IMR-90 (cell line): ENCODE measurements at regions not wholly inside any gene's neighbourhood (a gene's known extent, or its start where the extent isn't known, plus 50 kb on each side); places are given as distances from the start of the nearest gene placed in this dataset.

Experiments
- ATAC-seq: fragments of 200-7000 bp; cut with Tn5 transposase; 2 replicates; pipeline ENCODE4 v1.9.1; 2020; ENCODE audit warnings: low read depth, mild to moderate bottlenecking, moderate library complexity
- BruUV-seq: library from RNA; stranded (reverse); fragments of 400-500 nt; replicated peaks from 2 replicates; lab custom pipeline; 2021; lab: Mats Ljungman, UMichigan
- CTCF ChIA-PET: fragments of 300-600 bp; formaldehyde crosslinking; extraction: SDS; loops from one replicate; lab custom pipeline; 2021; ENCODE audit warnings: antibody characterized with exemption; lab: Yijun Ruan, JAX
- POLR2A ChIA-PET: fragments of 300-600 bp; sonication (Branson Sonifier 250); formaldehyde crosslinking; loops from one replicate; lab custom pipeline; 2022; ENCODE audit warnings: antibody characterized with exemption; ENCODE audit not compliant: unreplicated experiment; lab: Charles Lee
- DNase-seq: peaks from one replicate; pipeline ENCODE4 v3.0.0; 2013
- H2AFZ ChIP-seq: replicated peaks from 2 replicates; pipeline ENCODE3; 2013; ENCODE audit warnings: low read length, mild to moderate bottlenecking; ENCODE audit not compliant: poor library complexity
- H2AK5ac ChIP-seq: 2 replicates; pipeline ENCODE4 v1.6.1; 2013; ENCODE audit warnings: low read depth, low read length, inconsistent platforms
- H2AK9ac ChIP-seq: replicated peaks from 2 replicates; pipeline ENCODE3; 2013; ENCODE audit warnings: mild to moderate bottlenecking, low read depth, low read length, moderate library complexity; ENCODE audit not compliant: poor library complexity
- H2BK120ac ChIP-seq: 2 replicates; pipeline ENCODE4 v1.6.1; 2013; ENCODE audit warnings: low read depth, low read length, inconsistent platforms
- H2BK15ac ChIP-seq: 3 replicates; pipeline ENCODE4 v1.6.1; 2013; ENCODE audit warnings: low read depth, low read length, inconsistent platforms
- H2BK20ac ChIP-seq: 2 replicates; pipeline ENCODE4 v1.6.1; 2013; ENCODE audit warnings: low read depth, mild to moderate bottlenecking, inconsistent platforms, low read length, moderate library complexity
- H2BK5ac ChIP-seq: 2 replicates; pipeline ENCODE4 v1.6.1; 2013; ENCODE audit warnings: mild to moderate bottlenecking, low read depth, low read length, inconsistent platforms; ENCODE audit not compliant: poor library complexity, severe bottlenecking
- H3K14ac ChIP-seq: replicated peaks from 2 replicates; pipeline ENCODE4 v1.6.1; 2013; ENCODE audit warnings: low read depth, low read length, inconsistent platforms
- H3K18ac ChIP-seq: 2 replicates; pipeline ENCODE4 v1.6.1; 2013; ENCODE audit warnings: low read depth, low read length, control low read depth
- H3K23ac ChIP-seq: 2 replicates; pipeline ENCODE4 v1.6.1; 2013; ENCODE audit warnings: low read depth, low read length, inconsistent platforms
- H3K27ac ChIP-seq: 2 replicates; pipeline ENCODE4 v1.5.1; 2013; ENCODE audit warnings: mild to moderate bottlenecking, control low read depth, low read length; ENCODE audit not compliant: insufficient read depth
- H3K27me3 ChIP-seq: 2 replicates; pipeline ENCODE4 v1.6.1; 2013; ENCODE audit warnings: low read length; ENCODE audit not compliant: control insufficient read depth, insufficient read depth
- H3K36me3 ChIP-seq: 2 replicates; pipeline ENCODE4 v1.6.1; 2013; ENCODE audit warnings: low read length, mixed read lengths; ENCODE audit not compliant: control insufficient read depth, insufficient read depth
- H3K4ac ChIP-seq: 2 replicates; pipeline ENCODE4 v1.6.1; 2013; ENCODE audit warnings: low read depth, low read length, inconsistent platforms
- H3K4me1 ChIP-seq: 2 replicates; pipeline ENCODE4 v1.6.1; 2013; ENCODE audit warnings: low read length, mixed read lengths; ENCODE audit not compliant: control insufficient read depth, insufficient read depth
- H3K4me2 ChIP-seq: 2 replicates; pipeline ENCODE4 v1.6.1; 2013; ENCODE audit warnings: low read depth, mild to moderate bottlenecking, control low read depth, low read length, moderate library complexity
- H3K4me3 ChIP-seq: 2 replicates; pipeline ENCODE4 v1.5.1; 2013; ENCODE audit warnings: low read depth, mild to moderate bottlenecking, control low read depth, low read length, moderate library complexity; ENCODE audit not compliant: insufficient read depth
- H3K56ac ChIP-seq: 2 replicates; pipeline ENCODE4 v1.6.1; 2013; ENCODE audit warnings: low read length, inconsistent platforms; ENCODE audit not compliant: insufficient read depth; ENCODE audit errors: extremely low read depth
- H3K79me1 ChIP-seq, 2 experiments: 2 replicates each; pipeline ENCODE4 v1.6.1; 2013; ENCODE audit warnings: low read length in 2 of 2, inconsistent platforms in 1 of 2, low read depth in 1 of 2
- H3K9ac ChIP-seq: 2 replicates; pipeline ENCODE4 v1.6.1; 2013; ENCODE audit warnings: low read depth, low read length, control low read depth
- H3K9me1 ChIP-seq: 2 replicates; pipeline ENCODE4 v1.6.1; 2013; ENCODE audit warnings: low read length, inconsistent platforms; ENCODE audit not compliant: insufficient read depth
- H3K9me3 ChIP-seq: 2 replicates; pipeline ENCODE4 v1.6.1; 2013; ENCODE audit warnings: low read length; ENCODE audit not compliant: control insufficient read depth, insufficient read depth
- H4K20me1 ChIP-seq: 2 replicates; pipeline ENCODE4 v1.6.1; 2013; ENCODE audit warnings: low read length, inconsistent platforms; ENCODE audit not compliant: insufficient read depth
- H4K5ac ChIP-seq: 2 replicates; pipeline ENCODE4 v1.6.1; 2013; ENCODE audit warnings: mild to moderate bottlenecking, low read depth, low read length, control low read depth
- H4K8ac ChIP-seq, 2 experiments: 2 replicates each; pipeline ENCODE4 v1.6.1; 2013; ENCODE audit warnings: low read depth in 2 of 2, low read length in 2 of 2, control low read depth in 1 of 2, inconsistent platforms in 1 of 2
- H4K91ac ChIP-seq: 2 replicates; pipeline ENCODE4 v1.6.1; 2013; ENCODE audit warnings: low read depth, low read length, inconsistent platforms; ENCODE audit not compliant: insufficient read depth
- BHLHE40 ChIP-seq: fragments of 150-350 bp; IDR thresholded peaks from 2 replicates; pipeline ENCODE4 v1.6.1; 2016; ENCODE audit warnings: mild to moderate bottlenecking, low read depth, low read length
- CEBPB ChIP-seq: IDR thresholded peaks from 2 replicates; pipeline ENCODE4 v1.6.1; 2012; ENCODE audit warnings: low read depth, low read length, improper control_type of control experiment
- CHD1 ChIP-seq: IDR thresholded peaks from 2 replicates; pipeline ENCODE4 v1.6.1; 2012; ENCODE audit warnings: low read depth, low read length, improper control_type of control experiment
- CTCF ChIP-seq: conservative IDR thresholded peaks from 2 replicates; pipeline ENCODE4 v1.5.1; 2012; ENCODE audit warnings: mild to moderate bottlenecking, low read depth, low read length, improper control_type of control experiment
- ELK1 ChIP-seq: fragments of 150-350 bp; IDR thresholded peaks from 2 replicates; pipeline ENCODE4 v1.6.1; 2016; ENCODE audit warnings: low read depth, mild to moderate bottlenecking, low read length, moderate library complexity, borderline replicate concordance
- FOS ChIP-seq: fragments of 150-350 bp; IDR thresholded peaks from 2 replicates; pipeline ENCODE4 v1.6.1; 2016; ENCODE audit warnings: low read depth, low read length
- MAFK ChIP-seq: IDR thresholded peaks from 2 replicates; pipeline ENCODE4 v1.6.1; 2012; ENCODE audit warnings: low read depth, low read length, improper control_type of control experiment
- MAZ ChIP-seq: IDR thresholded peaks from 2 replicates; pipeline ENCODE4 v1.6.1; 2012; ENCODE audit warnings: low read depth, mild to moderate bottlenecking, low read length, improper control_type of control experiment, moderate library complexity, borderline replicate concordance
- MXI1 ChIP-seq: IDR thresholded peaks from 2 replicates; pipeline ENCODE4 v1.6.1; 2012; ENCODE audit warnings: low read depth, mild to moderate bottlenecking, low read length, moderate library complexity, borderline replicate concordance
- NFE2L2 ChIP-seq: fragments of 150-350 bp; IDR thresholded peaks from 2 replicates; pipeline ENCODE4 v1.6.1; 2016; ENCODE audit warnings: low read depth, mild to moderate bottlenecking, low read length
- POLR2A ChIP-seq: IDR thresholded peaks from 2 replicates; pipeline ENCODE4 v1.6.1; 2012; ENCODE audit warnings: mild to moderate bottlenecking, low read depth, low read length
- RAD21 ChIP-seq: IDR thresholded peaks from 2 replicates; pipeline ENCODE4 v1.6.1; 2012; ENCODE audit warnings: low read length, improper control_type of control experiment
- RFX5 ChIP-seq: IDR thresholded peaks from 2 replicates; pipeline ENCODE4 v1.8.0; 2012; ENCODE audit warnings: low read depth, mild to moderate bottlenecking, low read length, moderate library complexity
- SMC3 ChIP-seq: fragments of 150-350 bp; IDR thresholded peaks from 2 replicates; pipeline ENCODE4 v1.6.1; 2016; ENCODE audit warnings: low read depth, mild to moderate bottlenecking, antibody characterized with exemption, low read length, moderate library complexity
- WGBS, 2 experiments: methylation state at CpG; one replicate each; pipeline versions ENCODE4 v1.1.5 to v1.1.7; 2013; ENCODE audit warnings: missing lambda C conversion rate in 2 of 2; ENCODE audit not compliant: insufficient read length in 1 of 2; ENCODE audit errors: extremely low coverage in 2 of 2; 5-methylcytosine and 5-hydroxymethylcytosine counted together
- dilution Hi-C: fragments of 300-500 bp; cut with HindIII; formaldehyde crosslinking; loops from one replicate; pipeline ENCODE4 v1.14.3; 2018; ENCODE audit warnings: low sequenced_read_pairs; ENCODE audit not compliant: unreplicated experiment
- in situ Hi-C: fragments of 300-500 bp; cut with MboI; formaldehyde crosslinking; loops from 3 replicates; pipeline ENCODE4 v1.14.3; 2019; ENCODE audit warnings: low sequenced_read_pairs, inconsistent platforms, mixed read lengths
- intact Hi-C: fragments of 100-400 bp; cut with micrococcal nuclease; formaldehyde crosslinking; loops from 2 replicates; pipeline ENCODE4 v1.10.0; 2022
- TF ChIP-seq, protein P1 (sequence below): fragments of 150-350 bp; IDR thresholded peaks from 2 replicates; pipeline ENCODE4 v1.6.1; 2017; ENCODE audit warnings: mild to moderate bottlenecking, antibody characterized with exemption, low read length, low read depth

DNA sequence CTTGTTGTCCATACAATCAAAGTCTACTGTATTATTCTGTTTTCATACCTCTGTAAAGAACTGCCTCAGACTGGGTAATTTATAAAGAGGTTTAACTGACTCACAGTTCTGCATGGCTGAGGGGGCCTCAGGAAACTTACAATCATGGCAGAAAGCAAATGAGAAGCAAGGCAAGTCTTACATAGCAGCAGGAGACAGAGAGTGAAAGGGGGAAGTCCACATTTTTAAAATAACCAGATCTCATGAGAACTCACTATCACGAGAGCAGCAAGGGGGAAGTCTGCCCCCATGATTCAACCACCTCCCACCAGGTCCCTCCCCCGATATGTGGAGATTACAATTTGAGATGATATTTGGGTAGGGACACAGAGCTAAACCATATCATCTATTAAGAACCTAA lies 724.6 kb upstream of the CBLB start:
- Histone ChIP-seq H3K4me1 (no peaks in the 10 kb centered on the region), H2BK5ac (no peak overlapping the region), H2BK15ac (no peak overlapping the region), H2AFZ (no peak overlapping the region), H3K27ac (no peak overlapping the region), H3K79me1 (no peaks in the 10 kb centered on the region), H3K4ac (no peak overlapping the region), H3K36me3 (no peaks in the 10 kb centered on the region), H2BK120ac (no peak overlapping the region), H3K9me3 (no peaks in the 10 kb centered on the region), H3K9ac (no peak overlapping the region), H2AK5ac (no peak overlapping the region), H4K20me1 (no peaks in the 10 kb centered on the region), H3K4me3 (no peak overlapping the region), H3K56ac (no peak overlapping the region), H3K4me2 (no peak overlapping the region), H3K27me3 (no peaks in the 10 kb centered on the region), H3K14ac (no peak overlapping the region), H2AK9ac (no peak overlapping the region), H4K91ac (no peak overlapping the region), H3K18ac (no peak overlapping the region), H4K5ac (no peak overlapping the region), H3K23ac (no peak overlapping the region), H3K9me1 (no peaks in the 10 kb centered on the region), H2BK20ac (no peak overlapping the region), H4K8ac (no peak overlapping the region)
- ATAC-seq (no peak), DNase-seq (no peak)
- intact Hi-C loops, result no loop called here
- no CpG with 5 or more reads among the region's 2 CpGs for WGBS, 2 experiments
- in situ Hi-C loops, result no loop called here
- no TSS peak for BruUV-seq
- ChIA-PET CTCF (no interaction called here), POLR2A (no interaction called here)
- dilution Hi-C loops, result no loop called here
- no peak for TF ChIP-seq CEBPB
- TF ChIP-seq RAD21, result no peak
- TF ChIP-seq ELK1, result no peak
- TF ChIP-seq, protein P1, sequence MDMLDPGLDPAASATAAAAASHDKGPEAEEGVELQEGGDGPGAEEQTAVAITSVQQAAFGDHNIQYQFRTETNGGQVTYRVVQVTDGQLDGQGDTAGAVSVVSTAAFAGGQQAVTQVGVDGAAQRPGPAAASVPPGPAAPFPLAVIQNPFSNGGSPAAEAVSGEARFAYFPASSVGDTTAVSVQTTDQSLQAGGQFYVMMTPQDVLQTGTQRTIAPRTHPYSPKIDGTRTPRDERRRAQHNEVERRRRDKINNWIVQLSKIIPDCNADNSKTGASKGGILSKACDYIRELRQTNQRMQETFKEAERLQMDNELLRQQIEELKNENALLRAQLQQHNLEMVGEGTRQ, result no peak
- no peak for TF ChIP-seq CTCF
- TF ChIP-seq FOS, result no peak
- no peak for TF ChIP-seq BHLHE40
- TF ChIP-seq RFX5, result no peak
- no peak for TF ChIP-seq POLR2A
- no peak for TF ChIP-seq MAZ
- no peak for TF ChIP-seq MAFK
- TF ChIP-seq SMC3, result no peak
- no peak for TF ChIP-seq MXI1
- TF ChIP-seq NFE2L2, result no peak
- TF ChIP-seq CHD1, result no peak
